PFSK-1 (cell line): ENCODE measurements at regions not wholly inside any gene's neighbourhood (a gene's known extent, or its start where the extent isn't known, plus 50 kb on each side); places are given as distances from the start of the nearest gene placed in this dataset.

Experiments used
- FOXP2 ChIP-seq: optimal IDR thresholded peaks from 2 replicates; pipeline ENCODE3; 2011; ENCODE audit warnings: borderline replicate concordance, control low read depth, inconsistent platforms; ENCODE audit not compliant: insufficient read depth; ENCODE audit errors: extremely low read length, extremely low read depth
- POLR2AphosphoS5 ChIP-seq: IDR thresholded peaks from 2 replicates; pipeline ENCODE4 v1.6.1; 2012; ENCODE audit warnings: low read depth, mild to moderate bottlenecking, control low read depth, low read length, moderate library complexity
- SIN3A ChIP-seq: IDR thresholded peaks from 2 replicates; pipeline ENCODE4 v1.6.1; 2012; ENCODE audit warnings: mild to moderate bottlenecking, low read length, moderate library complexity, borderline replicate concordance; ENCODE audit not compliant: insufficient read depth
- TAF1 ChIP-seq: IDR thresholded peaks from 2 replicates; pipeline ENCODE4 v1.6.1; 2012; ENCODE audit warnings: low read length, control low read depth, borderline replicate concordance; ENCODE audit not compliant: insufficient read depth
- TF ChIP-seq, protein P1 (sequence below), 2 experiments: IDR thresholded peaks; 2 replicates each; pipeline versions ENCODE4 v1.6.1 to v1.8.0; 2011 to 2012; ENCODE audit warnings: low read depth in 2 of 2, low read length in 2 of 2, control low read depth in 1 of 2, inconsistent platforms in 1 of 2, mild to moderate bottlenecking in 1 of 2, moderate library complexity in 1 of 2; ENCODE audit not compliant: insufficient read depth in 1 of 2

- TF ChIP-seq POLR2AphosphoS5 (no peak), FOXP2 (no peak), TAF1 (no peak)
These were observed 588.2 kb upstream of the NRSN1 start for GRCh38 chr6:23537828-23538227.

GRCh38 chr6:23547851-23548250, 578.2 kb upstream of the NRSN1 start:
- TF ChIP-seq SIN3A (no peak), FOXP2 (no peak), POLR2AphosphoS5 (no peak), TAF1 (no peak)
- TF ChIP-seq, protein P1, sequence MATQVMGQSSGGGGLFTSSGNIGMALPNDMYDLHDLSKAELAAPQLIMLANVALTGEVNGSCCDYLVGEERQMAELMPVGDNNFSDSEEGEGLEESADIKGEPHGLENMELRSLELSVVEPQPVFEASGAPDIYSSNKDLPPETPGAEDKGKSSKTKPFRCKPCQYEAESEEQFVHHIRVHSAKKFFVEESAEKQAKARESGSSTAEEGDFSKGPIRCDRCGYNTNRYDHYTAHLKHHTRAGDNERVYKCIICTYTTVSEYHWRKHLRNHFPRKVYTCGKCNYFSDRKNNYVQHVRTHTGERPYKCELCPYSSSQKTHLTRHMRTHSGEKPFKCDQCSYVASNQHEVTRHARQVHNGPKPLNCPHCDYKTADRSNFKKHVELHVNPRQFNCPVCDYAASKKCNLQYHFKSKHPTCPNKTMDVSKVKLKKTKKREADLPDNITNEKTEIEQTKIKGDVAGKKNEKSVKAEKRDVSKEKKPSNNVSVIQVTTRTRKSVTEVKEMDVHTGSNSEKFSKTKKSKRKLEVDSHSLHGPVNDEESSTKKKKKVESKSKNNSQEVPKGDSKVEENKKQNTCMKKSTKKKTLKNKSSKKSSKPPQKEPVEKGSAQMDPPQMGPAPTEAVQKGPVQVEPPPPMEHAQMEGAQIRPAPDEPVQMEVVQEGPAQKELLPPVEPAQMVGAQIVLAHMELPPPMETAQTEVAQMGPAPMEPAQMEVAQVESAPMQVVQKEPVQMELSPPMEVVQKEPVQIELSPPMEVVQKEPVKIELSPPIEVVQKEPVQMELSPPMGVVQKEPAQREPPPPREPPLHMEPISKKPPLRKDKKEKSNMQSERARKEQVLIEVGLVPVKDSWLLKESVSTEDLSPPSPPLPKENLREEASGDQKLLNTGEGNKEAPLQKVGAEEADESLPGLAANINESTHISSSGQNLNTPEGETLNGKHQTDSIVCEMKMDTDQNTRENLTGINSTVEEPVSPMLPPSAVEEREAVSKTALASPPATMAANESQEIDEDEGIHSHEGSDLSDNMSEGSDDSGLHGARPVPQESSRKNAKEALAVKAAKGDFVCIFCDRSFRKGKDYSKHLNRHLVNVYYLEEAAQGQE (IDR thresholded peaks at IDR 0.05; ENCODE audit: insufficient read depth in 1 of 2, low read depth in 2 of 2, low read length in 2 of 2) = no peak

DNA sequence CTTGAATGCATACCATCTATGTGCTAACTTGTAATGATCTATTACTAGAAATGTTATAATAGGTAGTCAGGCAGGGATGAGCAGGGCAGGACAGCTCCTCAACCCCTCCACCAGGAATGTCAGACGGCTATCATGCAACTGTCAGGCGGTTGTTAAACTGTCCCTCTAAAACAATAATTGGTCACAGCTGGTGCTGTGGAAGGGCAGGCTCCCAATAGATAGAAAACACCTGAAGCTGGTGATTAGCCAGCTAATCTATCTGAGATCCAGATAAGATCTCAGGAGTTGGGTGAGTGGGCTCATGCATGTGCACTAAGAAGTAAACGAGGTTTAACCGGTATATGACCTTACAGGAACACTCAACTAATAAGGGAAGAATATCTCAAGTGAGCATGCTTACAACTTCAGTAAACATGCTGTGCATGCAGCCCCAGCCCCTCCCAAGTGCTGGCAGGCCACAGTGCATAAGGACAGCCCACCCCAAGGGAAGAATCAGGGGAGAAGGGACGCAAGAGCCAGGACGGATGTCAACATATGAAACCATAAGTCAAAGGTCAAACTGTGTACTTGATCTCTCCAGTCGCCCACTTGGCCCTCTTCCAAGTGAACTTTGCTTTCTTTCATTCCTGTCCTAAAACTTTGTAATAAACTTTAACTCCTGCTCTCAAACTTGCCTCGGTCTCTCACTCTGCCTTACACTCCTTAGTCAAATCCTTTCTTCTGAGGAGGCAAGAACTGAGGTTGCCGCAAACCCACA, 566.2 kb upstream of the NRSN1 start:
- no peak for TF ChIP-seq TAF1
- TF ChIP-seq POLR2AphosphoS5 = no peak
- TF ChIP-seq FOXP2 = no peak
- no peak for TF ChIP-seq SIN3A
- TF ChIP-seq, protein P1 (IDR thresholded peaks at IDR 0.05; ENCODE audit: insufficient read depth in 1 of 2, low read depth in 2 of 2, low read length in 2 of 2) = no peak

DNA sequence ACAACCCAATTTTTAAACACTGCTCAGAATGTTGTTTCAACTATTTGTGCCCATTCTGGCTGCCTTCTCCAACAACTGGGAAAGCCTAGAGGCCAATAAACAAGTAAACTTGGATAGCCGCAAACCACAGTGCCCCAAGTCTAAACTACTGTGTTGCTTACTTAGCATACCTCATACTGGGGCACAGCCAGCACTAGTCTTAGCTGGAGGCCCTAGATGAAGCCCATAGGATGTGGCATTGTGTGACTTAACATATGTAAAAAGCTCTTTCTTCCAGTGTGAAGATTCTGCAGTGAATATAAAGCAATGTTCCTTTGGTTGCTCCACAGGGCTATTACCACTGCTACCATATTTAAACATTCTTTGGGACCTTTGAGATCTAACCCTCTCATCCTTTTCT, 564.3 kb upstream of the NRSN1 start:
- TF ChIP-seq POLR2AphosphoS5 (no peak), TAF1 (no peak)
- TF ChIP-seq, protein P1 (IDR thresholded peaks at IDR 0.05; ENCODE audit: insufficient read depth in 1 of 2, low read depth in 2 of 2, low read length in 2 of 2) = no peak

DNA sequence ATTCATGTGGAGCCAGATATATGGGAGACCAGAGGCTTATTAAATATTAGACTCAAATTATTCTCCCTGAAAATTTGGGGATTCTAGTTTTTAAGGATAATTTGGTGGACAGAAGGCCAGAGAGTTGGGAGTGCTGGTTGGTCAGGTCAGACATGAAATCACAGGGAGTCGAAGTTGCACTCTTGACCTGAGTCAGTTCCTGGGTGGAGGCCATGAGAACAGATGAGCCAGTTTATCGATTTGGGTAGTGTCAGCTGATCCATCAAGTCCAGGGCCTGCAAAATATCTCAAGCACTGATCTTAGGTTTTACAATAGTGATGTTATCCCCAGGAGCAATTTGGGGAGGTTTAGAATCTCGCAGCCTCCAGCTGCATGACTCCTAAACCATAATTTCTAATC, 563.5 kb upstream of the NRSN1 start:
- TF ChIP-seq SIN3A (no peak), POLR2AphosphoS5 (no peak), FOXP2 (no peak), TAF1 (no peak)
- TF ChIP-seq, protein P1 (IDR thresholded peaks at IDR 0.05; ENCODE audit: insufficient read depth in 1 of 2, low read depth in 2 of 2, low read length in 2 of 2) = no peak
